ENCODE measurements at regions not wholly inside any gene's neighbourhood (a gene's known extent, or its start where the extent isn't known, plus 50 kb on each side); places are given as distances from the start of the nearest gene placed in this dataset.
A peak's percentile ranks its signal among the peaks of the same experiment; 100 is the strongest.

DNA sequence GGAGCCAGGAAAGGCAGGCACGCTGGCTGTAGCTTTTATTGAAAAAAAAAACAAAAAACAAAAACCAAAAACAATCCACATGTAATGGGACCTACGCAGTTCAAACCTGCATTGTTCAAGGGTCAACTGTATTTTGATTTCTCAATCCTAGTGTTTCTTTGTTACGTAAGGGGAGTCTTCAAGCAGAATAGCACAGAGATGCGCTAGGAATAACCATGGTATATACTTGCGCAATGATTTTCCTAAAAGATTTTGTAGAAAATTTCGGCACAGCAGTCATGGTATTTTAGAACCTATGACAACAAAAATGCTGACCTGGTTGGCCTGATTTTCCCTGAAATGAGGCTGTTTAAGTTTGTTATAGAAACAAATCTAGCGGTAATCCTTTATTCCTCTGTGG is 1110.5 kb upstream of the WWC1 start:
- Histone ChIP-seq H3K4me3 (ENCODE audit: insufficient read depth, low read length) (no peak overlapping the region), H4K20me1 (ENCODE audit: insufficient read depth, low read length) (no peaks in the 10 kb centered on the region), H2AFZ (ENCODE audit: low read length) (no peak overlapping the region), H3K4me1 (ENCODE audit: insufficient read depth, low read length) (no peaks in the 10 kb centered on the region), H3K79me2 (ENCODE audit: insufficient read depth, low read length) (no peaks in the 10 kb centered on the region), H3K9me3 (ENCODE audit: low read depth, low read length) (no peaks in the 10 kb centered on the region), H3K4me2 (ENCODE audit: insufficient read depth, low read length) (no peak overlapping the region), H3K27me3 (ENCODE audit: insufficient read depth, low read length) (no peaks in the 10 kb centered on the region), H3K36me3 (ENCODE audit: insufficient read depth, low read length) (no peaks in the 10 kb centered on the region), H3K27ac (ENCODE audit: low read depth, low read length) (no peak overlapping the region)
- DNase-seq (ENCODE audit: insufficient read length, low spot score, missing footprints) = no peak
- TF ChIP-seq, protein P1, sequence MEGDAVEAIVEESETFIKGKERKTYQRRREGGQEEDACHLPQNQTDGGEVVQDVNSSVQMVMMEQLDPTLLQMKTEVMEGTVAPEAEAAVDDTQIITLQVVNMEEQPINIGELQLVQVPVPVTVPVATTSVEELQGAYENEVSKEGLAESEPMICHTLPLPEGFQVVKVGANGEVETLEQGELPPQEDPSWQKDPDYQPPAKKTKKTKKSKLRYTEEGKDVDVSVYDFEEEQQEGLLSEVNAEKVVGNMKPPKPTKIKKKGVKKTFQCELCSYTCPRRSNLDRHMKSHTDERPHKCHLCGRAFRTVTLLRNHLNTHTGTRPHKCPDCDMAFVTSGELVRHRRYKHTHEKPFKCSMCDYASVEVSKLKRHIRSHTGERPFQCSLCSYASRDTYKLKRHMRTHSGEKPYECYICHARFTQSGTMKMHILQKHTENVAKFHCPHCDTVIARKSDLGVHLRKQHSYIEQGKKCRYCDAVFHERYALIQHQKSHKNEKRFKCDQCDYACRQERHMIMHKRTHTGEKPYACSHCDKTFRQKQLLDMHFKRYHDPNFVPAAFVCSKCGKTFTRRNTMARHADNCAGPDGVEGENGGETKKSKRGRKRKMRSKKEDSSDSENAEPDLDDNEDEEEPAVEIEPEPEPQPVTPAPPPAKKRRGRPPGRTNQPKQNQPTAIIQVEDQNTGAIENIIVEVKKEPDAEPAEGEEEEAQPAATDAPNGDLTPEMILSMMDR (IDR thresholded peaks at IDR 0.05; ENCODE audit: extremely low read depth, low read depth, low read length) = no peak

GRCh38 chr5:167205881-167206280 is 1085.6 kb upstream of the WWC1 start:
- no peaks in the 10 kb centered on the region for H4K20me1 ChIP-seq (ENCODE audit: insufficient read depth, low read length)
- no peak overlapping the region for H3K4me2 ChIP-seq (ENCODE audit: insufficient read depth, low read length)
- no peak overlapping the region for H3K4me3 ChIP-seq (ENCODE audit: insufficient read depth, low read length)
- TF ChIP-seq, protein P1 (IDR thresholded peaks at IDR 0.05; ENCODE audit: extremely low read depth, low read depth, low read length) = no peak
- no peaks in the 10 kb centered on the region for H3K36me3 ChIP-seq (ENCODE audit: insufficient read depth, low read length)
- no peaks in the 10 kb centered on the region for H3K9me3 ChIP-seq (ENCODE audit: low read depth, low read length)
- H3K79me2 ChIP-seq (ENCODE audit: insufficient read depth, low read length) = no peaks in the 10 kb centered on the region
- DNase-seq (ENCODE audit: insufficient read length, low spot score, missing footprints) = no peak
- H2AFZ ChIP-seq (ENCODE audit: low read length) = no peak overlapping the region
- no peaks in the 10 kb centered on the region for H3K27me3 ChIP-seq (ENCODE audit: insufficient read depth, low read length)
- no peak overlapping the region for H3K27ac ChIP-seq (ENCODE audit: low read depth, low read length)
- H3K4me1 ChIP-seq (ENCODE audit: insufficient read depth, low read length) = peaks cover 13% of the 10 kb centered on the region

DNA sequence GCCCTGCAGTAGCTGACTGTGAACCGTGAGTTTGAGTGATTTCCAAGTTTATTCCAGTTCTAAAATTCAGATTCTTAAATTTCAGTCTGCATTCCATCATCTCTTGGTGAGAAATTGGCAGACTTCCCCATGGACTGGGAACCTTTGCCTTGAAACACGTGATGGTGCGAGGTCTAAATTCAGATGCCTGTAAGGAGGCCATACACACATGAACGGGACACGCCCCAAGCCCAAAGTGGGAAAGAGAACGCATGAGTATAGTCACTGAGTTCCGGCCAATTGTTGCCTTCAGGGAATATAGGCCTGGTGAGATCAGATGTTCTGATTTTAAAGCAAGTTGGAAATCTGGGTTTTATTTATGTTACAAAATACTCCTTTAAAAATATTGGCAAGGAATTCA is 1084.4 kb upstream of the WWC1 start:
- Histone ChIP-seq H2AFZ (ENCODE audit: low read length) (peak overlapping the region; percentile 5), H3K4me3 (ENCODE audit: insufficient read depth, low read length) (no peak overlapping the region), H3K4me2 (ENCODE audit: insufficient read depth, low read length) (no peak overlapping the region), H3K27me3 (ENCODE audit: insufficient read depth, low read length) (no peaks in the 10 kb centered on the region), H3K27ac (ENCODE audit: low read depth, low read length) (peak overlapping the region; percentile 4), H4K20me1 (ENCODE audit: insufficient read depth, low read length) (no peaks in the 10 kb centered on the region), H3K4me1 (ENCODE audit: insufficient read depth, low read length) (peaks cover 13% of the 10 kb centered on the region), H3K79me2 (ENCODE audit: insufficient read depth, low read length) (no peaks in the 10 kb centered on the region), H3K36me3 (ENCODE audit: insufficient read depth, low read length) (no peaks in the 10 kb centered on the region), H3K9me3 (ENCODE audit: low read depth, low read length) (no peaks in the 10 kb centered on the region)
- TF ChIP-seq, protein P1 (IDR thresholded peaks at IDR 0.05; ENCODE audit: extremely low read depth, low read depth, low read length) = no peak
- DNase-seq (ENCODE audit: insufficient read length, low spot score, missing footprints) = peak; percentile 58

DNA sequence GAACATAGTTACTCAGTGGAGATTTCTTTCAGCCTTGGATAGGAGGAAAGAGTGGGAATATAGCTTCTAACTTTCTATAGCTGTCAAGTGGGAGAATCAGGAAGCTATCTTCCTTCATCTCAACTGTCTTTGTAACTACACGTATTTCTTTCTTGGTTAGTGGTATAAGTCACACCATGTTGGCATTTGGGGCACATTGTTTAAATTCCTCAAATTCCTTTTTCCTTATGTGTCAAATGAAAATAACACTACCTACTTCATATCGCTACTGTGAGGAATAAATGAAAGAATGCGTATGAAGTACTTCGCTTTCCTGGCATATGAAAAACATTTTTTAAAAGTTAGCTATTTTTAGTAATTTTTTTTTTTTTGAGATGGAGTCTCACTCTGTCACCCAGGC is 1082.5 kb upstream of the WWC1 start:
- Histone ChIP-seq H3K36me3 (ENCODE audit: insufficient read depth, low read length) (no peaks in the 10 kb centered on the region), H3K9me3 (ENCODE audit: low read depth, low read length) (no peaks in the 10 kb centered on the region), H3K4me3 (ENCODE audit: insufficient read depth, low read length) (no peak overlapping the region), H2AFZ (ENCODE audit: low read length) (peak overlapping the region; percentile 18), H4K20me1 (ENCODE audit: insufficient read depth, low read length) (no peaks in the 10 kb centered on the region), H3K4me1 (ENCODE audit: insufficient read depth, low read length) (peaks cover 13% of the 10 kb centered on the region), H3K27me3 (ENCODE audit: insufficient read depth, low read length) (no peaks in the 10 kb centered on the region), H3K27ac (ENCODE audit: low read depth, low read length) (peak overlapping the region; percentile 58), H3K4me2 (ENCODE audit: insufficient read depth, low read length) (peak overlapping the region; percentile 30), H3K79me2 (ENCODE audit: insufficient read depth, low read length) (no peaks in the 10 kb centered on the region)
- TF ChIP-seq, protein P1 (IDR thresholded peaks at IDR 0.05; ENCODE audit: extremely low read depth, low read depth, low read length) = no peak
- DNase-seq (ENCODE audit: insufficient read length, low spot score, missing footprints) = peak; percentile 66
